BJ (cell line): ENCODE measurements at regions not wholly inside any gene's neighbourhood (a gene's known extent, or its start where the extent isn't known, plus 50 kb on each side); places are given as distances from the start of the nearest gene placed in this dataset.

ENCODE experiments used
- CTCF ChIA-PET: fragments of 350-600 bp; formaldehyde crosslinking; extraction: SDS; loops from one replicate; lab custom pipeline; 2021; ENCODE audit warnings: antibody characterized with exemption, inconsistent platforms; lab: Yijun Ruan, JAX
- POLR2A ChIA-PET: fragments of 300-600 bp; sonication (Branson Sonifier 250); formaldehyde crosslinking; extraction: SDS; loops from one replicate; lab custom pipeline; 2021; ENCODE audit warnings: antibody characterized with exemption; lab: Charles Lee
- DNase-seq: peaks from one replicate; pipeline ENCODE4 v3.0.0-alpha.2; 2011; ENCODE audit warnings: low read depth
- H3K27me3 ChIP-seq: 2 replicates; pipeline ENCODE4 v1.6.0; 2011; ENCODE audit warnings: low read length; ENCODE audit not compliant: control insufficient read depth, insufficient read depth
- H3K36me3 ChIP-seq: 2 replicates; pipeline ENCODE4 v1.5.1; 2011; ENCODE audit warnings: low read length; ENCODE audit not compliant: control insufficient read depth, insufficient read depth
- H3K4me3 ChIP-seq: 2 replicates; pipeline ENCODE4 v1.5.1; 2011; ENCODE audit warnings: low read depth, mild to moderate bottlenecking, control low read depth, low read length
- CTCF ChIP-seq: IDR thresholded peaks from 2 replicates; pipeline ENCODE4 v1.5.1; 2011; ENCODE audit warnings: low read depth, mild to moderate bottlenecking, control low read depth, inconsistent platforms, low read length, moderate library complexity; ENCODE audit not compliant: insufficient read depth

- no peak for DNase-seq
- no peaks in the 10 kb centered on the region for H3K36me3 ChIP-seq
- TF ChIP-seq CTCF = no peak
- no peak overlapping the region for H3K4me3 ChIP-seq
- CTCF ChIA-PET = no interaction called here
- POLR2A ChIA-PET = no interaction called here
- H3K27me3 ChIP-seq = peaks cover 7% of the 10 kb centered on the region
Observed at GRCh38 chr1:212542761-212543187, 65.8 kb upstream of the ATF3 start.

GRCh38 chr1:212544110-212544509 lies 64.5 kb upstream of the ATF3 start:
- Histone ChIP-seq H3K36me3 (no peaks in the 10 kb centered on the region), H3K4me3 (no peak overlapping the region), H3K27me3 (peaks cover 7% of the 10 kb centered on the region)
- POLR2A ChIA-PET = no interaction called here
- no peak for DNase-seq
- CTCF ChIA-PET = no interaction called here
- no peak for TF ChIP-seq CTCF

GRCh38 chr1:212545941-212546635 lies 62.5 kb upstream of the ATF3 start:
- ChIA-PET POLR2A (no interaction called here), CTCF (interaction anchor here (0.6 to 1.5 kb wide), 2 partner anchors 9 to 36 kb away, joined by 3 read pairs; no protein-coding TSS in a partner anchor)
- no peak overlapping the region for H3K4me3 ChIP-seq

GRCh38 chr1:212549503-212550017 lies 59.0 kb upstream of the ATF3 start:
- no peaks in the 10 kb centered on the region for H3K36me3 ChIP-seq
- no peak overlapping the region for H3K4me3 ChIP-seq
- H3K27me3 ChIP-seq = no peaks in the 10 kb centered on the region; the same call in 1 of the 2 replicates
- POLR2A ChIA-PET = no interaction called here
- no peak for TF ChIP-seq CTCF
- DNase-seq = no peak
- CTCF ChIA-PET = no interaction called here

More at GRCh38 chr1:212545941-212546635, 62.5 kb upstream of the ATF3 start:
- no peak for TF ChIP-seq CTCF
- Histone ChIP-seq H3K36me3 (no peaks in the 10 kb centered on the region), H3K27me3 (peaks cover 5% of the 10 kb centered on the region; the same call in 1 of the 2 replicates)
- DNase-seq = no peak

- no peak overlapping the region for H3K4me3 ChIP-seq
- TF ChIP-seq CTCF = no peak
- H3K36me3 ChIP-seq = no peaks in the 10 kb centered on the region
- no peaks in the 10 kb centered on the region; the same call in 1 of the 2 replicates for H3K27me3 ChIP-seq
- DNase-seq = no peak
- POLR2A ChIA-PET = no interaction called here
- CTCF ChIA-PET = no interaction called here
Observed at GRCh38 chr1:212551929-212552328, 56.6 kb upstream of the ATF3 start.
